Erythroblast (primary cell): ENCODE measurements at regions not wholly inside any gene's neighbourhood (a gene's known extent, or its start where the extent isn't known, plus 50 kb on each side); places are given as distances from the start of the nearest gene placed in this dataset.

Experiments used
- GATA1 ChIP-seq: IDR thresholded peaks from 2 replicates; pipeline ENCODE4 v1.6.1; 2011; ENCODE audit warnings: low read depth, mild to moderate bottlenecking, control low read depth, low read length, moderate library complexity
- POLR2A ChIP-seq: IDR thresholded peaks from 2 replicates; pipeline ENCODE4 v1.6.1; 2011; ENCODE audit warnings: mild to moderate bottlenecking, low read length

- no peak for TF ChIP-seq POLR2A
- TF ChIP-seq GATA1 = no peak
These were observed 54.0 kb upstream of the RIOK3 start for GRCh38 chr18:23399067-23399466.
